Adrenal gland (tissue), 5 donors: ENCODE measurements at regions not wholly inside any gene's neighbourhood (a gene's known extent, or its start where the extent isn't known, plus 50 kb on each side); places are given as distances from the start of the nearest gene placed in this dataset.

Source experiments
- CTCF ChIP-seq, 6 experiments: fragments of 450-650 bp in 4 of 6; fragments of 200-600 bp in 2 of 6; sonication (generic) in 1 of 6; IDR thresholded peaks; 1 replicate in 5 of 6; 2 replicates in 1 of 6; pipeline versions ENCODE4 v1.5.1 to v1.8.0; 2016 to 2021; ENCODE audit warnings: antibody characterized with exemption in 6 of 6, mild to moderate bottlenecking in 2 of 6, moderate library complexity in 1 of 6
- POLR2A ChIP-seq, 2 donors: fragments of 450-650 bp; IDR thresholded peaks; one replicate each; pipeline ENCODE4 v1.6.1; 2017; ENCODE audit warnings: antibody characterized with exemption in 2 of 2, mild to moderate bottlenecking in 2 of 2, moderate library complexity in 1 of 2
- donor health status: DM: no; HTN: no; CAD: no.

GRCh38 chr9:86767373-86767772 lies 179.9 kb downstream of the GAS1 start:
- TF ChIP-seq CTCF (IDR thresholded peaks at IDR 0.05) (no peak), POLR2A (IDR thresholded peaks at IDR 0.05) (no peak)
